GM23338 (cell line): ENCODE measurements at regions not wholly inside any gene's neighbourhood (a gene's known extent, or its start where the extent isn't known, plus 50 kb on each side); places are given as distances from the start of the nearest gene placed in this dataset.

ENCODE experiments used
- CTCF ChIP-seq, 2 experiments: fragments of 200-600 bp in 1 of 2; sonication (generic) in 1 of 2; conservative IDR thresholded peaks; 2 replicates each; pipeline versions ENCODE4 v1.5.1 to v1.6.1; 2016 to 2017; ENCODE audit warnings: antibody characterized with exemption in 2 of 2, low read depth in 2 of 2, mild to moderate bottlenecking in 2 of 2, moderate library complexity in 1 of 2
- EZH2 ChIP-seq: fragments of 200-600 bp; sonication (generic); IDR thresholded peaks from one replicate; pipeline ENCODE4 v1.8.0; 2017; ENCODE audit warnings: antibody characterized with exemption, mild to moderate bottlenecking, low read depth; ENCODE audit not compliant: unreplicated experiment
- POLR2AphosphoS5 ChIP-seq: IDR thresholded peaks from 2 replicates; pipeline ENCODE4 v1.6.1; 2016; ENCODE audit warnings: antibody characterized with exemption, low read depth
- STAT1 ChIP-seq: IDR thresholded peaks from one replicate; pipeline ENCODE4 v1.6.1; 2016; ENCODE audit warnings: antibody characterized with exemption; ENCODE audit not compliant: unreplicated experiment

- TF ChIP-seq EZH2, result no peak
- no peak for TF ChIP-seq STAT1
- no peak for TF ChIP-seq POLR2AphosphoS5
- no peak for TF ChIP-seq CTCF (conservative IDR thresholded peaks at IDR 0.05; ENCODE audit: low read depth in 2 of 2)
Measured at GRCh38 chr4:23706972-23707651, 182.7 kb downstream of the PPARGC1A start.
